H9 (cell line): ENCODE measurements at regions not wholly inside any gene's neighbourhood (a gene's known extent, or its start where the extent isn't known, plus 50 kb on each side); places are given as distances from the start of the nearest gene placed in this dataset.

Experiments
- DNase-seq: peaks from one replicate; pipeline ENCODE4 v3.0.0-alpha.2; 2017
- H2AFZ ChIP-seq: one replicate; pipeline ENCODE4 v1.6.1; 2013; ENCODE audit warnings: mild to moderate bottlenecking, low read length, control low read depth, moderate library complexity
- H2AK5ac ChIP-seq: 2 replicates; pipeline ENCODE4 v1.6.1; 2013; ENCODE audit warnings: low read length, control low read depth, mixed read lengths; ENCODE audit not compliant: insufficient read length
- H2BK120ac ChIP-seq: one replicate; pipeline ENCODE4 v1.6.1; 2013; ENCODE audit warnings: low read depth, mild to moderate bottlenecking, low read length, control low read depth, inconsistent platforms; ENCODE audit not compliant: poor library complexity, severe bottlenecking
- H2BK12ac ChIP-seq: 2 replicates; pipeline ENCODE4 v1.6.1; 2013; ENCODE audit warnings: low read length, control low read depth, mixed read lengths, low read depth; ENCODE audit not compliant: insufficient read length
- H2BK15ac ChIP-seq: 2 replicates; pipeline ENCODE4 v1.6.1; 2013; ENCODE audit warnings: low read depth, low read length, control low read depth
- H2BK20ac ChIP-seq: one replicate; pipeline ENCODE4 v1.6.1; 2013; ENCODE audit warnings: low read depth, mild to moderate bottlenecking, low read length, control low read depth, inconsistent platforms; ENCODE audit not compliant: poor library complexity, severe bottlenecking
- H2BK5ac ChIP-seq: 2 replicates; pipeline ENCODE4 v1.6.1; 2013; ENCODE audit warnings: low read length, control low read depth, mixed read lengths; ENCODE audit not compliant: insufficient read length
- H3K14ac ChIP-seq: 2 replicates; pipeline ENCODE4 v1.6.1; 2013; ENCODE audit warnings: low read length, control low read depth; ENCODE audit not compliant: insufficient read depth
- H3K18ac ChIP-seq: 2 replicates; pipeline ENCODE4 v1.6.1; 2013; ENCODE audit warnings: low read depth, mild to moderate bottlenecking, mixed read lengths, low read length, control low read depth; ENCODE audit not compliant: insufficient read length
- H3K23ac ChIP-seq: 2 replicates; pipeline ENCODE4 v1.6.1; 2013; ENCODE audit warnings: low read length, control low read depth, mixed read lengths, low read depth; ENCODE audit not compliant: insufficient read length
- H3K23me2 ChIP-seq: 2 replicates; pipeline ENCODE4 v1.6.1; 2013; ENCODE audit warnings: low read depth, mild to moderate bottlenecking, mixed read lengths, low read length, control low read depth; ENCODE audit not compliant: insufficient read length, poor library complexity, severe bottlenecking
- H3K27ac ChIP-seq: 2 replicates; pipeline ENCODE4 v1.5.1; 2013; ENCODE audit warnings: low read length, control low read depth, mixed read lengths, low read depth; ENCODE audit not compliant: insufficient read length
- H3K27me3 ChIP-seq: 2 replicates; pipeline ENCODE4 v1.6.1; 2013; ENCODE audit warnings: low read length, control low read depth, inconsistent platforms; ENCODE audit not compliant: insufficient read depth
- H3K4ac ChIP-seq: 2 replicates; pipeline ENCODE4 v1.6.1; 2013; ENCODE audit warnings: low read depth, mild to moderate bottlenecking, control low read depth, inconsistent platforms, low read length, moderate library complexity
- H3K4me1 ChIP-seq: 2 replicates; pipeline ENCODE4 v1.6.1; 2013; ENCODE audit warnings: low read length, control low read depth, inconsistent platforms; ENCODE audit not compliant: insufficient read depth
- H3K4me2 ChIP-seq: 2 replicates; pipeline ENCODE4 v1.6.1; 2013; ENCODE audit warnings: low read length, control low read depth, mixed read lengths; ENCODE audit not compliant: insufficient read length, insufficient read depth
- H3K56ac ChIP-seq: 2 replicates; pipeline ENCODE4 v1.6.1; 2013; ENCODE audit warnings: low read depth, mild to moderate bottlenecking, mixed read lengths, low read length, control low read depth; ENCODE audit not compliant: insufficient read length
- H3K79me1 ChIP-seq: 2 replicates; pipeline ENCODE4 v1.6.1; 2013; ENCODE audit warnings: low read depth, mild to moderate bottlenecking, moderate library complexity, low read length, control low read depth, inconsistent platforms; ENCODE audit not compliant: insufficient read depth, poor library complexity, severe bottlenecking
- H3K79me2 ChIP-seq: 2 replicates; pipeline ENCODE4 v1.6.1; 2013; ENCODE audit warnings: low read length, control low read depth, inconsistent platforms; ENCODE audit not compliant: insufficient read depth
- H3K9ac ChIP-seq: 2 replicates; pipeline ENCODE4 v1.6.1; 2013; ENCODE audit warnings: low read length, control low read depth, mixed read lengths; ENCODE audit not compliant: insufficient read length; ENCODE audit errors: extremely low read depth
- H3K9me3 ChIP-seq: one replicate; pipeline ENCODE4 v1.6.1; 2013; ENCODE audit warnings: low read depth, low read length, inconsistent platforms; ENCODE audit not compliant: control insufficient read depth
- H3T11ph ChIP-seq: one replicate; pipeline ENCODE4 v1.6.1; 2013; ENCODE audit warnings: mild to moderate bottlenecking, low read length, control low read depth, inconsistent platforms
- H4K20me1 ChIP-seq: one replicate; pipeline ENCODE4 v1.6.1; 2013; ENCODE audit not compliant: control insufficient read depth, insufficient read length, insufficient read depth
- H4K5ac ChIP-seq: 2 replicates; pipeline ENCODE4 v1.6.1; 2013; ENCODE audit warnings: low read depth, mild to moderate bottlenecking, mixed read lengths, low read length, control low read depth; ENCODE audit not compliant: insufficient read length
- H4K8ac ChIP-seq: replicated peaks from 2 replicates; pipeline ENCODE4 v1.6.1; 2013; ENCODE audit warnings: low read length, control low read depth, mixed read lengths, low read depth; ENCODE audit not compliant: insufficient read length
- H4K91ac ChIP-seq: 2 replicates; pipeline ENCODE4 v1.6.1; 2013; ENCODE audit warnings: low read depth, mild to moderate bottlenecking, moderate library complexity, mixed read lengths, low read length, control low read depth; ENCODE audit not compliant: insufficient read length
- H3K27ac Mint-ChIP-seq, 3 experiments: 2 replicates in 2 of 3; 3 replicates in 1 of 3; pipeline ENCODE4 v1.8.0; 2020 to 2021; ENCODE audit warnings: mixed read lengths in 3 of 3, mild to moderate bottlenecking in 1 of 3, moderate library complexity in 1 of 3
- H3K27me3 Mint-ChIP-seq: 2 replicates; pipeline ENCODE4 v1.8.0; 2021; ENCODE audit warnings: low read depth, mild to moderate bottlenecking, moderate library complexity, mixed read lengths
- H3K36me3 Mint-ChIP-seq, 3 experiments: 2 replicates in 2 of 3; 3 replicates in 1 of 3; pipeline ENCODE4 v1.8.0; 2020 to 2021; ENCODE audit warnings: low read depth in 3 of 3, mixed read lengths in 3 of 3; ENCODE audit not compliant: insufficient read depth in 1 of 3
- H3K4me1 Mint-ChIP-seq, 2 experiments: 2 replicates each; pipeline ENCODE4 v1.8.0; 2020; ENCODE audit warnings: mixed read lengths in 2 of 2
- H3K4me3 Mint-ChIP-seq, 2 experiments: 2 replicates in 1 of 2; 3 replicates in 1 of 2; pipeline ENCODE4 v1.8.0; 2020 to 2021; ENCODE audit warnings: mild to moderate bottlenecking in 2 of 2, mixed read lengths in 2 of 2, moderate library complexity in 1 of 2
- H3K9me3 Mint-ChIP-seq, 2 experiments: 2 replicates in 1 of 2; 3 replicates in 1 of 2; pipeline ENCODE4 v1.8.0; 2020; ENCODE audit warnings: mild to moderate bottlenecking in 2 of 2, mixed read lengths in 2 of 2, moderate library complexity in 1 of 2
- CTCF ChIP-seq: fragments of 200-600 bp; sonication (generic); conservative IDR thresholded peaks from 3 replicates; pipeline ENCODE4 v1.8.0; 2021; ENCODE audit warnings: antibody characterized with exemption, mild to moderate bottlenecking

GRCh38 chr6:19772891-19773290 lies 64.3 kb upstream of the ID4 start:
- no peak overlapping the region for H3K18ac ChIP-seq
- no peak overlapping the region for H3K27ac ChIP-seq
- H2AFZ ChIP-seq: no peak overlapping the region
- no peaks in the 10 kb centered on the region for H4K20me1 ChIP-seq
- no peak overlapping the region for H2BK15ac ChIP-seq
- no peak overlapping the region for H3K4me3 Mint-ChIP-seq
- H4K5ac ChIP-seq: no peak overlapping the region
- H3K4me1 Mint-ChIP-seq: peaks cover 5 to 6% of the 10 kb centered on the region in 2 experiments
- H3K9me3 ChIP-seq: no peaks in the 10 kb centered on the region
- no peak overlapping the region for H2BK5ac ChIP-seq
- no peak overlapping the region for H2BK20ac ChIP-seq
- H3K79me1 ChIP-seq: no peaks in the 10 kb centered on the region
- no peaks in the 10 kb centered on the region for H3K23me2 ChIP-seq
- H3K79me2 ChIP-seq: no peaks in the 10 kb centered on the region
- H3K4ac ChIP-seq: no peak overlapping the region
- H3K9ac ChIP-seq: no peak overlapping the region
- H4K91ac ChIP-seq: no peak overlapping the region
- H3K4me2 ChIP-seq: no peak overlapping the region
- no peak overlapping the region for H2BK12ac ChIP-seq
- no peaks in the 10 kb centered on the region for H3K4me1 ChIP-seq
- no peaks in the 10 kb centered on the region for H3K27me3 ChIP-seq
- H3K56ac ChIP-seq: no peak overlapping the region
- peak; percentile 44; the same call in 2 of the 3 replicates for TF ChIP-seq CTCF
- no peak overlapping the region for H3T11ph ChIP-seq
- no peaks in the 10 kb centered on the region for H3K9me3 Mint-ChIP-seq
- H3K36me3 Mint-ChIP-seq: no peaks in the 10 kb centered on the region
- no peaks in the 10 kb centered on the region for H3K27me3 Mint-ChIP-seq
- H2AK5ac ChIP-seq: no peak overlapping the region
- H3K23ac ChIP-seq: no peak overlapping the region
- H2BK120ac ChIP-seq: no peak overlapping the region
- no peak overlapping the region for H3K27ac Mint-ChIP-seq
- no peak for DNase-seq
- no peak overlapping the region for H4K8ac ChIP-seq
- no peak overlapping the region for H3K14ac ChIP-seq
